Small intestine (tissue), 7 donors: ENCODE measurements at regions not wholly inside any gene's neighbourhood (a gene's known extent, or its start where the extent isn't known, plus 50 kb on each side); places are given as distances from the start of the nearest gene placed in this dataset.
"Not testable (repeated sequence)": the region's sequence is repeated elsewhere in the genome, so short reads cannot be mapped to it uniquely, and the experiment has no call there.

ENCODE experiments used
- DNase-seq, 2 donors: peaks; one replicate each; pipeline versions ENCODE4 v3.0.0 to v3.0.0-alpha.2; 2013
- FAIRE-seq: peaks from 2 replicates; lab custom pipeline; 2012; peaks lifted over from hg19 to GRCh38; lab: Jason Lieb, UNC
- H3K27ac ChIP-seq, 3 donors: one replicate each; pipeline ENCODE4 v1.5.1; 2013; ENCODE audit warnings: low read length in 2 of 3, mild to moderate bottlenecking in 2 of 3, control low read depth in 1 of 3, inconsistent platforms in 1 of 3, low read depth in 1 of 3, moderate library complexity in 1 of 3
- H3K27me3 ChIP-seq, 3 donors: one replicate each; pipeline ENCODE4 v1.6.1; 2013; ENCODE audit warnings: low read length in 3 of 3, inconsistent platforms in 1 of 3; ENCODE audit not compliant: control insufficient read depth in 3 of 3, insufficient read depth in 3 of 3
- H3K36me3 ChIP-seq, 3 donors: one replicate each; pipeline ENCODE4 v1.6.1; 2013; ENCODE audit warnings: low read length in 3 of 3, inconsistent platforms in 1 of 3, low read depth in 1 of 3, mild to moderate bottlenecking in 1 of 3, moderate library complexity in 1 of 3; ENCODE audit not compliant: control insufficient read depth in 3 of 3, insufficient read depth in 2 of 3
- H3K4me1 ChIP-seq, 3 donors: one replicate each; pipeline ENCODE4 v1.6.1; 2013; ENCODE audit warnings: low read length in 2 of 3, inconsistent platforms in 1 of 3, low read depth in 1 of 3, mild to moderate bottlenecking in 1 of 3, moderate library complexity in 1 of 3; ENCODE audit not compliant: control insufficient read depth in 3 of 3, insufficient read depth in 2 of 3
- H3K4me3 ChIP-seq, 3 donors: one replicate each; pipeline ENCODE4 v1.5.1; 2013; ENCODE audit warnings: low read length in 3 of 3, control low read depth in 1 of 3, inconsistent platforms in 1 of 3, low read depth in 1 of 3, mild to moderate bottlenecking in 1 of 3, moderate library complexity in 1 of 3
- H3K9me3 ChIP-seq, 2 donors: one replicate each; pipeline ENCODE4 v1.6.1; 2013; ENCODE audit warnings: low read depth in 1 of 2, low read length in 1 of 2; ENCODE audit not compliant: control insufficient read depth in 2 of 2, insufficient read depth in 1 of 2
- WGBS, 3 donors: extraction: QIAGEN DNeasy Blood & Tissue Kit; methylation state at CpG; one replicate each; pipeline ENCODE4 v1.1.7; 2013; 5-methylcytosine and 5-hydroxymethylcytosine counted together
- donor health status: healthy with polysubstance abuse.
- donor health status: control.
- donor health status: control.
- donor health status: Bipolar disorder and iron deficiency.
- donor health status: healthy.

GRCh38 chr13:87590518-87590917 lies 80.7 kb upstream of the SLITRK5 start:
- FAIRE-seq: no peak
- Histone ChIP-seq H3K27me3 (no peaks in the 10 kb centered on the region), H3K4me3 (no peak overlapping the region), H3K9me3 (no peaks in the 10 kb centered on the region), H3K36me3 (no peaks in the 10 kb centered on the region), H3K4me1 (no peaks in the 10 kb centered on the region), H3K27ac (no peak overlapping the region)
- WGBS, 3 donors: 89 to 93% (median 91%) methylated on average over 1 of the region's 1 CpG
- DNase-seq: no peak

DNA sequence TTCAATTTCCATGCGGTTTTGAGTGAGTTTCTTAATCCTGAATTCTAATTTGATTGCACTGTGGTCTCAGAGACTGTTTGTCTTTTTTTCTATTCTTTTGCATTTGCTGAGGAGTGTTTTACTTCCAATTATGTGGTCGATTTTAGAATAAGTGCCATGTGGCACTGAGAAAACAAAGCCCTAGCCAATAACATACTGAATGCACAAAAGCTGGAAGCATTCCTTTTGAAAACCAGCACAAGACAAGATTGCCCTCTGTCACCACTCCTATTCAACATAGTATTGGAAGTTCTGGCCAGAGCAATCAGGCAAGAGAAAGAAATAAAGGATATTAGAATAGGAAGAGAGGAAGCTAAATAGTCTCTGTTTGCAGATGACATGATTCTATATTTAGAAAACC lies 66.7 kb upstream of the SLITRK5 start:
- not testable (repeated sequence) for DNase-seq
- 56 to 71% (median 57%) methylated on average over 2 of the region's 2 CpGs for WGBS, 3 donors

DNA sequence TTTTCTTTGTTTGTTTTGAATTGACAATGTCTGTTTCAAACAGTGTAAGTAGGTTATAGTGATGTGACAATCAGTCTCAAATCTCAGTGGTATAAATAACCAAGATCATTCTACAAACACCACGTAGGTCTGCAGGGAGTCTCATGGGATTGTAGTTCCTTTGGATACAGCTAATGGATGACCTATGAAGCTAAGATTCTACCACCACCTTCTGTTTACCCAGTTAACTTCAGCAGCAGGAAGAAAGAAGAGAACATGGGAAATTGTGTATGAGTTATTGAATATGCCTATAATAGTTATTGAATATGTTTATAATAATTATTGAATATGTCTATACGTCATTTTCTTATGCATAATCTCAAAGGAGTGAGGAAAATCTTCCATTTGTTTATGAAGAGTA lies 63.9 kb upstream of the SLITRK5 start:
- H3K36me3 ChIP-seq: no peaks in the 10 kb centered on the region
- no peak overlapping the region for H3K4me3 ChIP-seq
- DNase-seq: no peak
- H3K27me3 ChIP-seq: no peaks in the 10 kb centered on the region
- WGBS, 3 donors: 50 to 58% (median 51%) methylated on average over 2 of the region's 2 CpGs
- no peaks in the 10 kb centered on the region for H3K4me1 ChIP-seq
- no peak overlapping the region for H3K27ac ChIP-seq
- H3K9me3 ChIP-seq: no peaks in the 10 kb centered on the region
- FAIRE-seq: no peak

More for the DNA sequence above, 66.7 kb upstream of the SLITRK5 start:
- H3K9me3 ChIP-seq, H3K4me1 ChIP-seq, H3K27ac ChIP-seq, H3K4me3 ChIP-seq, H3K27me3 ChIP-seq, FAIRE-seq, H3K36me3 ChIP-seq: not testable (repeated sequence)

- no peaks in the 10 kb centered on the region for H3K36me3 ChIP-seq
- no peaks in the 10 kb centered on the region for H3K9me3 ChIP-seq
- no peaks in the 10 kb centered on the region for H3K27me3 ChIP-seq
- DNase-seq (no peak), FAIRE-seq (peak; percentile 30)
- no peak overlapping the region for H3K4me3 ChIP-seq
- WGBS, 3 donors: 88 to 94% (median 91%) methylated on average over 2 of the region's 2 CpGs
- H3K4me1 ChIP-seq: no peaks in the 10 kb centered on the region
- no peak overlapping the region for H3K27ac ChIP-seq
Measured at GRCh38 chr13:87614276-87614675, 56.9 kb upstream of the SLITRK5 start.
